ENCODE measurements at regions not wholly inside any gene's neighbourhood (a gene's known extent, or its start where the extent isn't known, plus 50 kb on each side); places are given as distances from the start of the nearest gene placed in this dataset.

- Histone ChIP-seq H3K9me3 (ENCODE audit: control insufficient read depth in 3 of 3, low read length in 3 of 3) (no peaks in the 10 kb centered on the region), H3K36me3 (ENCODE audit: control insufficient read depth in 3 of 3, insufficient read depth in 3 of 3, low read length in 3 of 3) (no peaks in the 10 kb centered on the region), H3K27me3 (ENCODE audit: control insufficient read depth in 3 of 3, insufficient read depth in 3 of 3, low read length in 3 of 3) (peaks cover 0 to 4% (median 3%) of the 10 kb centered on the region in 3 donors), H3K27ac (ENCODE audit: low read depth, low read length) (no peak overlapping the region), H3K4me1 (ENCODE audit: control insufficient read depth in 3 of 3, insufficient read depth in 3 of 3, low read length in 3 of 3) (peaks cover 0 to 3% (median 0%) of the 10 kb centered on the region in 3 donors), H3K9ac (ENCODE audit: low read depth in 1 of 3, low read length in 3 of 3) (no peak overlapping the region), H3K4me3 (ENCODE audit: low read length in 3 of 3) (no peak overlapping the region)
Measured at GRCh38 chr9:82604947-82605656, 457.8 kb downstream of the RASEF start.

- Histone ChIP-seq H3K36me3 (ENCODE audit: control insufficient read depth in 3 of 3, insufficient read depth in 3 of 3, low read length in 3 of 3) (no peaks in the 10 kb centered on the region), H3K27me3 (ENCODE audit: control insufficient read depth in 3 of 3, insufficient read depth in 3 of 3, low read length in 3 of 3) (peaks cover 0 to 4% (median 3%) of the 10 kb centered on the region in 3 donors), H3K4me3 (ENCODE audit: low read length in 3 of 3) (no peak overlapping the region), H3K9ac (ENCODE audit: low read depth in 1 of 3, low read length in 3 of 3) (no peak overlapping the region), H3K27ac (ENCODE audit: low read depth, low read length) (no peak overlapping the region), H3K9me3 (ENCODE audit: control insufficient read depth in 3 of 3, low read length in 3 of 3) (no peaks in the 10 kb centered on the region), H3K4me1 (ENCODE audit: control insufficient read depth in 3 of 3, insufficient read depth in 3 of 3, low read length in 3 of 3) (peaks cover 0 to 3% (median 0%) of the 10 kb centered on the region in 3 donors)
Measured at GRCh38 chr9:82605657-82606031, 457.3 kb downstream of the RASEF start.

GRCh38 chr9:82606071-82606470, 456.9 kb downstream of the RASEF start:
- Histone ChIP-seq H3K4me1 (ENCODE audit: control insufficient read depth in 3 of 3, insufficient read depth in 3 of 3, low read length in 3 of 3) (peaks cover 0 to 3% (median 0%) of the 10 kb centered on the region in 3 donors), H3K9me3 (ENCODE audit: control insufficient read depth in 3 of 3, low read length in 3 of 3) (no peaks in the 10 kb centered on the region), H3K27ac (ENCODE audit: low read depth, low read length) (no peak overlapping the region), H3K36me3 (ENCODE audit: control insufficient read depth in 3 of 3, insufficient read depth in 3 of 3, low read length in 3 of 3) (no peaks in the 10 kb centered on the region), H3K27me3 (ENCODE audit: control insufficient read depth in 3 of 3, insufficient read depth in 3 of 3, low read length in 3 of 3) (peaks cover 0 to 4% (median 3%) of the 10 kb centered on the region in 3 donors), H3K4me3 (ENCODE audit: low read length in 3 of 3) (no peak overlapping the region), H3K9ac (ENCODE audit: low read depth in 1 of 3, low read length in 3 of 3) (no peak overlapping the region)

- peaks cover 0 to 3% (median 0%) of the 10 kb centered on the region in 3 donors for H3K4me1 ChIP-seq (ENCODE audit: control insufficient read depth in 3 of 3, insufficient read depth in 3 of 3, low read length in 3 of 3)
- H3K9me3 ChIP-seq (ENCODE audit: control insufficient read depth in 3 of 3, low read length in 3 of 3), result no peaks in the 10 kb centered on the region
- no peak overlapping the region for H3K27ac ChIP-seq (ENCODE audit: low read depth, low read length)
- H3K36me3 ChIP-seq (ENCODE audit: control insufficient read depth in 3 of 3, insufficient read depth in 3 of 3, low read length in 3 of 3), result no peaks in the 10 kb centered on the region
- H3K4me3 ChIP-seq (ENCODE audit: low read length in 3 of 3), result no peak overlapping the region
- H3K27me3 ChIP-seq (ENCODE audit: control insufficient read depth in 3 of 3, insufficient read depth in 3 of 3, low read length in 3 of 3), result peaks cover 0 to 4% (median 3%) of the 10 kb centered on the region in 3 donors
- no peak overlapping the region for H3K9ac ChIP-seq (ENCODE audit: low read depth in 1 of 3, low read length in 3 of 3)
Measured at GRCh38 chr9:82606492-82607382, 456.2 kb downstream of the RASEF start.

GRCh38 chr9:82608487-82608886, 454.5 kb downstream of the RASEF start:
- Histone ChIP-seq H3K27me3 (ENCODE audit: control insufficient read depth in 3 of 3, insufficient read depth in 3 of 3, low read length in 3 of 3) (peaks cover 0 to 4% (median 3%) of the 10 kb centered on the region in 3 donors), H3K9ac (ENCODE audit: low read depth in 1 of 3, low read length in 3 of 3) (no peak overlapping the region), H3K36me3 (ENCODE audit: control insufficient read depth in 3 of 3, insufficient read depth in 3 of 3, low read length in 3 of 3) (no peaks in the 10 kb centered on the region), H3K9me3 (ENCODE audit: control insufficient read depth in 3 of 3, low read length in 3 of 3) (no peaks in the 10 kb centered on the region), H3K4me3 (ENCODE audit: low read length in 3 of 3) (no peak overlapping the region), H3K4me1 (ENCODE audit: control insufficient read depth in 3 of 3, insufficient read depth in 3 of 3, low read length in 3 of 3) (peaks cover 0 to 3% (median 0%) of the 10 kb centered on the region in 3 donors), H3K27ac (ENCODE audit: low read depth, low read length) (no peak overlapping the region)

- H3K36me3 ChIP-seq (ENCODE audit: control insufficient read depth in 3 of 3, insufficient read depth in 3 of 3, low read length in 3 of 3), result no peaks in the 10 kb centered on the region
- H3K9ac ChIP-seq (ENCODE audit: low read depth in 1 of 3, low read length in 3 of 3), result no peak overlapping the region
- H3K4me1 ChIP-seq (ENCODE audit: control insufficient read depth in 3 of 3, insufficient read depth in 3 of 3, low read length in 3 of 3), result no peaks in the 10 kb centered on the region
Measured at GRCh38 chr9:82612942-82613341, 450.0 kb downstream of the RASEF start.

GRCh38 chr9:82613498-82613897, 449.4 kb downstream of the RASEF start:
- H3K27ac ChIP-seq (ENCODE audit: low read depth, low read length), result no peak overlapping the region
- H3K4me1 ChIP-seq (ENCODE audit: control insufficient read depth in 3 of 3, insufficient read depth in 3 of 3, low read length in 3 of 3), result no peaks in the 10 kb centered on the region
- H3K9ac ChIP-seq (ENCODE audit: low read depth in 1 of 3, low read length in 3 of 3), result no peak overlapping the region
- H3K9me3 ChIP-seq (ENCODE audit: control insufficient read depth in 3 of 3, low read length in 3 of 3), result no peaks in the 10 kb centered on the region
- H3K27me3 ChIP-seq (ENCODE audit: control insufficient read depth in 3 of 3, insufficient read depth in 3 of 3, low read length in 3 of 3), result peaks cover 0 to under 1% (median 0%) of the 10 kb centered on the region in 3 donors
- H3K4me3 ChIP-seq (ENCODE audit: low read length in 3 of 3), result no peak overlapping the region
- H3K36me3 ChIP-seq (ENCODE audit: control insufficient read depth in 3 of 3, insufficient read depth in 3 of 3, low read length in 3 of 3), result no peaks in the 10 kb centered on the region

More at GRCh38 chr9:82612942-82613341, 450.0 kb downstream of the RASEF start:
- Histone ChIP-seq H3K4me3 (ENCODE audit: low read length in 3 of 3) (no peak overlapping the region), H3K9me3 (ENCODE audit: control insufficient read depth in 3 of 3, low read length in 3 of 3) (no peaks in the 10 kb centered on the region), H3K27me3 (ENCODE audit: control insufficient read depth in 3 of 3, insufficient read depth in 3 of 3, low read length in 3 of 3) (peaks cover 0 to 4% (median 3%) of the 10 kb centered on the region in 3 donors), H3K27ac (ENCODE audit: low read depth, low read length) (no peak overlapping the region)

GRCh38 chr9:82616545-82616944, 446.4 kb downstream of the RASEF start:
- no peak overlapping the region for H3K9ac ChIP-seq (ENCODE audit: low read depth in 1 of 3, low read length in 3 of 3)
- no peaks in the 10 kb centered on the region for H3K4me1 ChIP-seq (ENCODE audit: control insufficient read depth in 3 of 3, insufficient read depth in 3 of 3, low read length in 3 of 3)
- H3K27ac ChIP-seq (ENCODE audit: low read depth, low read length), result no peak overlapping the region
- no peaks in the 10 kb centered on the region for H3K27me3 ChIP-seq (ENCODE audit: control insufficient read depth in 3 of 3, insufficient read depth in 3 of 3, low read length in 3 of 3)
- no peaks in the 10 kb centered on the region for H3K9me3 ChIP-seq (ENCODE audit: control insufficient read depth in 3 of 3, low read length in 3 of 3)
- no peaks in the 10 kb centered on the region for H3K36me3 ChIP-seq (ENCODE audit: control insufficient read depth in 3 of 3, insufficient read depth in 3 of 3, low read length in 3 of 3)
- H3K4me3 ChIP-seq (ENCODE audit: low read length in 3 of 3), result no peak overlapping the region

GRCh38 chr9:82621447-82621846, 441.5 kb downstream of the RASEF start:
- Histone ChIP-seq H3K27ac (ENCODE audit: low read depth, low read length) (no peak overlapping the region), H3K4me3 (ENCODE audit: low read length in 3 of 3) (no peak overlapping the region), H3K9ac (ENCODE audit: low read depth in 1 of 3, low read length in 3 of 3) (no peak overlapping the region), H3K4me1 (ENCODE audit: control insufficient read depth in 3 of 3, insufficient read depth in 3 of 3, low read length in 3 of 3) (no peaks in the 10 kb centered on the region), H3K9me3 (ENCODE audit: control insufficient read depth in 3 of 3, low read length in 3 of 3) (no peaks in the 10 kb centered on the region), H3K27me3 (ENCODE audit: control insufficient read depth in 3 of 3, insufficient read depth in 3 of 3, low read length in 3 of 3) (no peaks in the 10 kb centered on the region), H3K36me3 (ENCODE audit: control insufficient read depth in 3 of 3, insufficient read depth in 3 of 3, low read length in 3 of 3) (no peaks in the 10 kb centered on the region)

GRCh38 chr9:82637368-82637767, 425.6 kb downstream of the RASEF start:
- H3K36me3 ChIP-seq (ENCODE audit: control insufficient read depth in 3 of 3, insufficient read depth in 3 of 3, low read length in 3 of 3), result no peaks in the 10 kb centered on the region
- H3K4me1 ChIP-seq (ENCODE audit: control insufficient read depth in 3 of 3, insufficient read depth in 3 of 3, low read length in 3 of 3), result no peaks in the 10 kb centered on the region

More at GRCh38 chr9:82637368-82637767, 425.6 kb downstream of the RASEF start:
- no peaks in the 10 kb centered on the region for H3K27me3 ChIP-seq (ENCODE audit: control insufficient read depth in 3 of 3, insufficient read depth in 3 of 3, low read length in 3 of 3)
- H3K9ac ChIP-seq (ENCODE audit: low read depth in 1 of 3, low read length in 3 of 3), result no peak overlapping the region
- H3K4me3 ChIP-seq (ENCODE audit: low read length in 3 of 3), result no peak overlapping the region
- H3K27ac ChIP-seq (ENCODE audit: low read depth, low read length), result no peak overlapping the region
- peaks cover 6 to 16% (median 11%) of the 10 kb centered on the region in 3 donors for H3K9me3 ChIP-seq (ENCODE audit: control insufficient read depth in 3 of 3, low read length in 3 of 3)

Data from skeletal muscle tissue (tissue), 3 donors.